ENCODE measurements at regions not wholly inside any gene's neighbourhood (a gene's known extent, or its start where the extent isn't known, plus 50 kb on each side); places are given as distances from the start of the nearest gene placed in this dataset.

- TF ChIP-seq EZH2 (IDR thresholded peaks at IDR 0.05; ENCODE audit: low read length, unreplicated experiment) = no peak
- no peak for TF ChIP-seq CTCF (conservative IDR thresholded peaks at IDR 0.05; ENCODE audit: low read depth, low read length)
Observed at GRCh38 chr4:100679926-100680325, 162.1 kb upstream of the EMCN start.
